Psoas muscle (tissue), 7 donors: ENCODE measurements at regions not wholly inside any gene's neighbourhood (a gene's known extent, or its start where the extent isn't known, plus 50 kb on each side); places are given as distances from the start of the nearest gene placed in this dataset.

ENCODE experiments used
- ATAC-seq, 4 donors: fragments of 200-7000 bp; cut with Tn5 transposase; one replicate each; pipeline ENCODE4 v1.9.1; 2020; ENCODE audit warnings: moderate library complexity in 3 of 4, mild to moderate bottlenecking in 2 of 4
- DNase-seq, 2 donors: peaks; one replicate each; pipeline ENCODE4 v3.0.0-alpha.2; 2020
- H3K27ac ChIP-seq: fragments of 200-600 bp; one replicate; pipeline ENCODE4 v1.8.0; 2022
- H3K27me3 ChIP-seq, 3 donors: fragments of 200-600 bp in 1 of 3; one replicate each; pipeline versions ENCODE4 v1.6.1 to v1.8.0; 2013 to 2022; ENCODE audit warnings: low read length in 2 of 3, mild to moderate bottlenecking in 2 of 3, moderate library complexity in 1 of 3; ENCODE audit not compliant: insufficient read depth in 3 of 3
- H3K36me3 ChIP-seq, 2 donors: fragments of 200-600 bp in 1 of 2; one replicate each; pipeline versions ENCODE4 v1.6.1 to v1.8.0; 2013 to 2022; ENCODE audit warnings: low read depth in 1 of 2, mild to moderate bottlenecking in 1 of 2, moderate library complexity in 1 of 2; ENCODE audit not compliant: insufficient read depth in 1 of 2
- H3K4me1 ChIP-seq: fragments of 200-600 bp; one replicate; pipeline ENCODE4 v1.8.0; 2022
- H3K4me3 ChIP-seq: fragments of 200-600 bp; one replicate; pipeline ENCODE4 v1.8.0; 2022; ENCODE audit warnings: mild to moderate bottlenecking
- H3K9me3 ChIP-seq: fragments of 200-600 bp; one replicate; pipeline ENCODE4 v1.8.0; 2022
- CTCF ChIP-seq: fragments of 200-600 bp; IDR thresholded peaks from one replicate; pipeline ENCODE4 v1.8.0; 2022; ENCODE audit warnings: antibody characterized with exemption
- WGBS, 3 donors: extraction: QIAGEN DNeasy Blood & Tissue Kit; methylation state at CpG; one replicate each; pipeline versions ENCODE4 v1.1.6 to v1.1.7; 2013; 5-methylcytosine and 5-hydroxymethylcytosine counted together
- intact Hi-C, 2 donors: fragments of 100-400 bp; cut with DNase I; formaldehyde crosslinking; loops; one replicate each; pipeline versions ENCODE4 v1.11.0 to v1.14.2; 2022
- donor health status: healthy with polysubstance abuse.
- donor health status: DM: no; HTN: no; CAD: no; lungs with moderate emphysema.
- donor health status: Bipolar disorder and iron deficiency.
- donor health status: healthy.
- donor health status: DM: yes; HTN: yes; CAD: no.
- donor health status: DM: no; HTN: no; CAD: no.
- donor health status: DM: yes; HTN: yes; CAD: no.

- H3K4me1 ChIP-seq, result no peaks in the 10 kb centered on the region
- DNase-seq, result no peak
- no peaks in the 10 kb centered on the region for H3K27me3 ChIP-seq
- no peaks in the 10 kb centered on the region for H3K36me3 ChIP-seq
- no peak overlapping the region for H3K27ac ChIP-seq
- H3K4me3 ChIP-seq, result no peak overlapping the region
- TF ChIP-seq CTCF, result no peak
- no peak for ATAC-seq
- intact Hi-C loops, result no loop called here
- 75 to 82% (median 81%) methylated on average over 12 of the region's 12 CpGs for WGBS, 3 donors
- no peaks in the 10 kb centered on the region for H3K9me3 ChIP-seq
Measured at GRCh38 chr17:22459331-22459952, 767.1 kb downstream of the KCNJ18 start.

- intact Hi-C loops, result no loop called here
- TF ChIP-seq CTCF, result no peak
- Histone ChIP-seq H3K9me3 (no peaks in the 10 kb centered on the region), H3K36me3 (no peaks in the 10 kb centered on the region), H3K27ac (no peak overlapping the region), H3K4me1 (no peaks in the 10 kb centered on the region), H3K4me3 (no peak overlapping the region), H3K27me3 (no peaks in the 10 kb centered on the region)
- no peak for DNase-seq
- ATAC-seq, result no peak
- 74 to 75% (median 75%) methylated on average over 15 of the region's 15 CpGs for WGBS, 3 donors
Measured at GRCh38 chr17:22459953-22460350, 767.6 kb downstream of the KCNJ18 start.

- no peak overlapping the region for H3K4me3 ChIP-seq
- ATAC-seq (no peak), DNase-seq (no peak)
- H3K27ac ChIP-seq, result no peak overlapping the region
- no peaks in the 10 kb centered on the region for H3K9me3 ChIP-seq
- WGBS, 3 donors, result 65 to 67% (median 66%) methylated on average over 6 of the region's 6 CpGs
- H3K36me3 ChIP-seq, result no peaks in the 10 kb centered on the region
- no peaks in the 10 kb centered on the region for H3K4me1 ChIP-seq
- no peaks in the 10 kb centered on the region for H3K27me3 ChIP-seq
- no peak for TF ChIP-seq CTCF
- intact Hi-C loops, result no loop called here
Measured at GRCh38 chr17:22460461-22461063, 768.2 kb downstream of the KCNJ18 start.

GRCh38 chr17:22461460-22462145 lies 769.3 kb downstream of the KCNJ18 start:
- no peak for TF ChIP-seq CTCF
- no peak overlapping the region for H3K4me3 ChIP-seq
- WGBS, 3 donors, result 77 to 78% (median 77%) methylated on average over 14 of the region's 14 CpGs
- no peaks in the 10 kb centered on the region for H3K9me3 ChIP-seq
- H3K27ac ChIP-seq, result no peak overlapping the region
- no peaks in the 10 kb centered on the region for H3K36me3 ChIP-seq
- intact Hi-C loops, result no loop called here
- ATAC-seq, result no peak
- H3K27me3 ChIP-seq, result no peaks in the 10 kb centered on the region
- no peaks in the 10 kb centered on the region for H3K4me1 ChIP-seq
- no peak for DNase-seq
